CD1c-positive myeloid dendritic cell (primary cell): ENCODE measurements at regions not wholly inside any gene's neighbourhood (a gene's known extent, or its start where the extent isn't known, plus 50 kb on each side); places are given as distances from the start of the nearest gene placed in this dataset.
"Not testable (repeated sequence)": the region's sequence is repeated elsewhere in the genome, so short reads cannot be mapped to it uniquely, and the experiment has no call there.

Experiments
- DNase-seq: peaks from one replicate; pipeline ENCODE4 v3.0.0-alpha.2; 2016; ENCODE audit errors: extremely low spot score

DNA sequence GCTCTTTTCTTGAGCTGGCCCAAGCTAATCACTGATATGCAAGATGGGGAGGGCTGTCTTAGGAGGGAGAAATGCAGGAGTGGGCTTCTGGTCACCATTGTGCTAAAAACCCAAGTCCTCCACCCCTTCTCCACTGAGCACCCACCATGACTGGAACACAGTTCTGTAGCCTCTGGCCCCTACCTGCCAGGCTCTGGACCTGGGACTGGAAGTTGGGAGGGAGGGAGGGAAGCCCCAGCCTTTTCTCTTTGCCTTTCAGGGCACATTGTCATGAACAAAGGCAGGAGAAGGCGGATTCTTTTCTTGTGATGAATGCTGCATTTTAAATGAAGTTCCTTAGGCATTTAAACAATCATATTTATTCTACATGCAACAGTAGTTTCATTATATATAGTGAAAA, 559.1 kb upstream of the TRPC7 start:
- DNase-seq = no peak

DNA sequence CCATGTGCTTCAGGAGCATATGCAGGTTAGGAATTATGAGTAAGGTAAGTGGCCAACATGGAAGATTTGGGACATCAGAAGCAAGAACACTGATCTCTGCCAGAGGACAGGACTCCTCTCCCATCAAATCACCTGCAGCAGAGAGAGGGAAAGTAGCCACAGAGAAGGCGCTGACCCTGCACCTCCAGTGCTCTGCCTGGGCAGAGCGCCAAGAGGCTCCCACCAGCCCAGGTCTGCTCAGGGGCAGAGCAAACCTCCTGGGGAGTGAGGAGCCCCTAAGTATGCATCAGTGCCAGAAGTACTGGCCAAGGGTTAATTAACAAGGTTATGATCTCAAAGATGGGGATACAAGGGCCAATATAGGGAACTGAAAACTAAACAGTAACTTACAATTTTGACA, 545.3 kb upstream of the TRPC7 start:
- no peak for DNase-seq

DNA sequence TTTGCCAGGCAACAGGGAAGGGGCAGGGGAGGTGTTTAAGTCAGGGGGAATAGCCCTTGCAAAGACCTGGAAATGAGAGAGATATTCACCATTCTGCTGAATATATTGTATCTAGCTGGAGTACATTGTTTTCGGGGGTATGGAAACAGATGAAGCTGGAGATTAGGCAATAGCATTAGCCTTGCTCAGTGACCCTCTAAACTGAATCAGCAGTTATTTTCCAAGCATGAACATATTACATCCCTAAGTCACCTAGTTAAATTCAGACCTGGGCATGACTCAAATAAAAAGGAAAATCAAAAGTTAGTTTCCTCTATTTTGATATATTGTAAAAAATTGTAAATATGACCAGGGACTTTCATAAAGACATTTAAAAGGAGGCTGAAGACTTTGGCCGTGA, 544.6 kb upstream of the TRPC7 start:
- DNase-seq = no peak

DNA sequence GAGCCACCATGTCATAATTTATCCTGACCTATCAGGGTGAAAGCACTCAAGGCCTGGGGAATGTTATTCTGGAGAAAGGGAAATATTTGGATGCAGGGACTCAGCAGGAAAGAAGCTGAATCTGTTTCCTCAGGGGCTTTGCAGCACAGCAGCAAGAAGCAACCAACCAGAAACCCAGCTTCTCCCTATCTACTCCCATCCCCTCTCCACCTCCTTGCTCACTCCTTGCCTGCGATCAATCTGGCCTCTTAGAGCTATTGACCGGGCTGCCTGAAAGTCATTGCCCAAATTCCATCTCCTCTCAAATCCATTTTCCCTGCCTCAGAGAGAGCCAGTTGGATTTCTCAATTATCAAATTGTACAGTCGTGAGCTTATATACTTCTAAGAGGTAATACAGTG, 542.0 kb upstream of the TRPC7 start:
- DNase-seq = no peak

DNA sequence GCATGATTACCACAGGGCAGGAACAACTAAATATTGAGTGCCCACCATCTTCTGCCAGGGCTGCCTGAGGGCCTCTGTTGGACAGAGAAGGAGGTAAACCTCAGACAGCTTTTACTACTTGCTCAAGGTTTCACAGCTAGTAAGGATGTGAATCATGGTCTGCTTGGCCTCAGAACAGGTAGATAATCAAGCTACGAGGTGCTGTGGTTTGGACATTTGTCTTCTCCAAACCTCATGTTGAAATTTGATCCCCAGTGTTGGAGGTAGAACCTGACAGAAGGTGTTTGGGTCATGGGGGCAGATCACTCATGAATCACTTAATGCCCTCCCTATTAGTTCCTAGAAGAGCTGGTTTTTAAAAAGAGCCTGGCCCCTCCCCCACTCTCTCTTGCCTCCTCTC, 541.2 kb upstream of the TRPC7 start:
- DNase-seq = no peak

DNA sequence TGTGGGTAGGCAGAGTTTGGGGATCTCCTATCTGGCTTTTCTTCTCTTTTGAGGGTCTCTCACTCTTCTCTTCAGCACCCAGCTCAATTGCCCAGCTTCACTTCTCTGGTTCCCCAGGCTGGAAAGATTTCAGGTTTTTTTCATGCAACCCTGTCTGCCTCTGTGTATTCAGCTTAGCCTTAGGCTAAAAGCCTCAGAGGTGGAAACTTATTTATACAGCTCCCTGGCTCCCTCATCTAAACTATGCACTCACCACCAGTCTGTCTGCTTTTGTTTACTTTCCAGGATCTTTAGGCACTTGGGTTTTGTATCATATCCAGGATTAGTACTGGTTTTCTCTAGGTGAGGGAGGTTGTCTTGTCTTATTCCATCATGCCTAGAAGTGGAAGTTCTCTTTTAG, 540.2 kb upstream of the TRPC7 start:
- no peak for DNase-seq

DNA sequence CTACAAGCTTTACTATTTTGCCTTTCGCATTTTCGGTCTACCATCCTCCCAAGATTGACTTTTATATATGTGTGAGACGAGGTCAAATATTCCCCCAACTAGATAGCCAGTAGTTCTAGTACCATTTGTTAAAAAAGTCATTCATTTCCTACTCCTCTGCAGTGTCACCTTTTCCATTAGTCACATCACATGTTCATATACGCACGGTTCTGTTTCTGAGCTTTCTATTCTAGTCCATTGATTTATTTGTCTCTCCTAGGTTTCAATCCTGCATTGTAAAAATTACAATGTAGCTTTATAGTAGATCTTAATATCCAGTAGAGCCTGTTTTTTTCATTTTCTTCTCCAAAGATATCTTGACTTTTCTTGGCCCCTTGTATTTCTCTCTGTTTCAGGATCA, 528.7 kb upstream of the TRPC7 start:
- no peak for DNase-seq

DNA sequence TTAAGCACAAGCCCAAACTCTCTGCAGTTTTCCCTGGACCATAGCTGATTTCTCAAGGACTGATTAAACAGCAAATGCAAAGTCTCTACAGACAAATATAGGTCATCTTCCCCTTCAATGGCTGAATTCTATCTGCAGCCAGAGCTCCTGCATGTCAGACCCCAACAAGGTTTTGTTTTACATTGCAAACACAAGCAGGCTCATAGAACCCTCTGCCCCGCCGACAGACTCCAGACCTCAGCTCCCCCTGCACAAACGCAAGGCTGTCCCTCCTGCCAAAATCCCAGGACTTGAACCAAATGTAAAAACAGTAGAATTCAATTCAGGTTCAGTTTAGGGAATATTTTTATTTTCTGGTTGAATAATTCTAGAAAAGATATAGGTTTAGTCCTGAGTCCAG, 526.7 kb upstream of the TRPC7 start:
- DNase-seq = no peak

DNA sequence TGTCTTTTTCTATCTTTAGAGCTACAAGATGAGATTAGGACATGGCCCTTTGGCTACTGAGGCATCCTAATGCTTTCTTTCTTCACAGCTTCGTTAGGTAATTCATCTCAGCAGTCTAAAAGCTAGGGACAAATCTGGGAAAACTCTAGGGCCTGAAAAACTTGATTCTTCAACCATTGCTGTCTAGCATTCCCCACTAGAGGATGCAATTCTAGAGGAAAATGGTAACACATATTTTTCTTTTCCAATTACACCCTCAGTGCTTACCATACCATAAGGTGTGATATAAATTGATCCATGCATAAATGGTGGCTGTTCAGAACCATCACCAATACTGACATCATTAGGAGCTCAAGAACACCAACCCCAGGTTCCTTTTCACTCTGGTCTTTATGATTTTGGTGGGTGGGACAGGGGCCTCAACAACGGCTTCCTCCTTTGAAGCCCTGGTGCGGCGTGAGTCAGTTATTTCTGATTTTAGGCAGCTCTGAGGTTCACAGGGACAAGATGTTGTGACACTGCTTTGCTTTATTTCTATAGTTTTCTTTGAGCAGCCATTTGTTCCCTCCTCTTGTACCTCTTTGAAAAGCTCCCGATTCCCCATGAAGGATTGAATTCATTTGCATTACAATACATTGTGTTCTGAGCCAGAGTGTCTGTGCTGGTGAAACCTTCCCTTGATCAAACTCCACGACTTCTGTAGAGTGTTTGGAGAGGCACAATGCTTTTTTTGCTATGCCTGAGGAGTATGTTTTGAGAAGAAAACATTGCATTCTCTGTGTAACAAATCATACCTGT, 526.0 kb upstream of the TRPC7 start:
- no peak for DNase-seq

DNA sequence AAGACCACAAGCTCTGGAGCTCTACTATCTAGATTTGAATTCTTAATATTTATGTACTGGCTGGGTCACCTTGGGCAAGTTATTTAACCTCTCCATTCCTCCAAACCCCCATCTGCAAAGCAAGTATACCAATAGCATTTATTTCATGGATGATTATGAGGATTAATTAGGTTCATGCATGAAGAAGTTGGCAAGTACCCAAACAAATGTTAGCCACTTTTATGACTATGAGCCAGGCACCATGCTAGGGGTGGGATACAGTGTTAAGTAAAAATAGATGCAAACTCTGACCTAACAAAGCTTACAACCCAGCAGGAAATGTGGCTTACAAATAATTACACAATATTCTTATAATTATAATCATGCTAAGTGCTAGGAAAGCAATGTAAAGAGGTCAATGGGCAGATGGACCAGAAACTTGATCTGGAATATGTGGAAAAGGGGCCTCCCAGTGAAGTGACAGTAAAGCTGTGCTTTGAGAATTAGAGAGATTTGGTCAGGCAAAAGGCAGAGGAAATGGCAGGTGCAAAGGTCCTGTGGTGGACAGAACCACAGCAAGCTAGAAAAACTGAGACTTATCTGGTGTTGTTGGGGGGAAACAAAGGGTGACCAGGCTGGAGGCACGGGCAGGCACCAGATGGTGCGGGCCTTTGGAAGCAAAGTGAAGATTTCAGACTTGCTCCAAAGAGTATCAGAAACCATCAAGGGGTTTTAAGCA, 525.2 kb upstream of the TRPC7 start:
- DNase-seq = no peak

DNA sequence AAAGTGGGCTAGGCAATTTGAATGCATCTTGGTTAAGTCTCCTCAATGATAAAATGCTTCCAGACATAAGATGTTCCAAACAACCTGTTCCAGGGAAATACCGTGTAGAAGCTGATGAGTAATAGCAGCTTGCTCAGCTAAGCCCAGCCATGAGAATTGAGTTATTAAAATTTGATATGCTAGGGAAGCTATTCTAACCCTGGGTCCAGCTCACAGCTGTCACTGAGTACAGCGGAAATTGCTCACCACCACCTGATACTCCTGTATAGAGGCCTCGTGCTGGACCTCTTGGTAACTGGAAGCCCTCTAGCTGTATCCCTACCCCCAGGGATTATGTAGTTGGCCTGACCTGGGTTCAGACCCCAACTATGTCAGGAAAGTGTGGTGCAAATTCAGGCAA, 521.3 kb upstream of the TRPC7 start:
- no peak for DNase-seq

DNA sequence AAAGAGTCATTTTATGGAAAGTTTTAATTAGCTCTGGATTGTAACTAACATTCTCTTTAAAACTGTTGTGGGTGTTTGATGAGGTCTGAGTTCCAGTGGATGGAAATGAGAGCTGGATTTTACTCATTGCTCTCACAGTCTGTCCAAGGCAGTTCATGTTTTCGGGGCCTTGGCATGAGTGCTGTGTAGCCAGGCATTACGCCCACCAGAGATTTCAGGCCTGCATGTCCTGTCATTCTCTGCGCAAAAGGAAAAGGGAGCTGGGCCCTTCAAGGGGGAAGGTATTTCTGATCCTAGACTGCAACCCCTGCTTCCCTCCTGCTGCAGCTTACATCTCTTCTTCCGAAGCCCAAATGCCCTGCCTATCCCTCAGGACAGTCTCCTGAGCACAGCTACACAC, 499.6 kb upstream of the TRPC7 start:
- no peak for DNase-seq

DNA sequence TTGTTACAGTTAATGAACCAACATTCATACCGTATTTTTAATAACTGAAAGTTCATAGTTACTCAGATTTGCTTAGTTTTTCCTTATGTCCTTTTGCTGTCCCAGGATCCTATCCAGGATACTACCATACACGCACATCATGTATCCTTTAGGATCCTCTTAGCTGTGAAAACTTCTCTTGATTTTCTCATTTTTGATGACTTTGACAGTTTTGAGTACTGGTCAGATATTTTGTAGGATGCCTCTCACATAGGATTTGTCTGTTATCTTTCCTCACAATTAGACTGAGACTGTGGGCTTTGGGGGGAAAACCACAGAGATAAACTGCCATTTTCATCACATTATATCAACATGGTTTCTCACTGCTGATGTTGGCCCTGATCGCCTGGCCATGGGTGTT, 491.3 kb upstream of the TRPC7 start:
- no peak for DNase-seq

DNA sequence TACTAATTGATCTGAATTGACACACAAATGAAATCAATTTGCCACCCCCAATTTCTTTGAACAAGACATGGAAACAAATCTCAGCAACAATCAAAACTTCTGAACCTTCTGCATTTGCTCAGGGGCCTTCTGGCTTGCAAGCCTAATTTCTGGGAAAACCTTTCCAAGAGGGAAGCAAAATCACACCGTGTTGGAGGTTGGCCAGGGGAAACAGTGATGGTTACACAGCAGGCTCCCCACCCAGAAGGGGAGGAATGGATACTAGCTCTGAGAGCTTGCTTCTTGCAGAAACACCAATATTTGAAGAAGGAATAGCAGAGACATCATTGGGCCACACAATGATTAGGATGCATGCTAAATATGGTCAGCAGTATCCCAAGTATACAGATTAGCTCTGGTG, 488.6 kb upstream of the TRPC7 start:
- DNase-seq = no peak

DNA sequence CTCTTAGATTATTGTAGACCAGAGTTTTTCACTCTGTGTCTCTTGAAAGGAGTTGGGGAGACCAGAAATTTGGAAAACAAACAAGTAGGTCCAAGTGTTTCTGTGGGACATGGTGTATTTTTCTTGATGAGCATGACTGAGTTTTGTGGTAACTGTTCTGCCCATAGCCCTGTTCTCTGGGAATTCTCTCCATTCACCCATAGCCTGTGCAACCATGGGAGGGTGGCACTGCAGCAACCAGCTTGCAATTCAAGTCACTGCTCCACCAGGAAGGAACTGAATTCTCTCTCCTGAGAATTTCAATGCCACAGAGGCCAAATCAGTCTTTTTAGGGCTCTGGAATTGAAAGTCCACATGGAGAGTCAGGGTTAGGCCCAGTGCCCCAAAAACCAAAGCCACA, 475.3 kb upstream of the TRPC7 start:
- no peak for DNase-seq

DNA sequence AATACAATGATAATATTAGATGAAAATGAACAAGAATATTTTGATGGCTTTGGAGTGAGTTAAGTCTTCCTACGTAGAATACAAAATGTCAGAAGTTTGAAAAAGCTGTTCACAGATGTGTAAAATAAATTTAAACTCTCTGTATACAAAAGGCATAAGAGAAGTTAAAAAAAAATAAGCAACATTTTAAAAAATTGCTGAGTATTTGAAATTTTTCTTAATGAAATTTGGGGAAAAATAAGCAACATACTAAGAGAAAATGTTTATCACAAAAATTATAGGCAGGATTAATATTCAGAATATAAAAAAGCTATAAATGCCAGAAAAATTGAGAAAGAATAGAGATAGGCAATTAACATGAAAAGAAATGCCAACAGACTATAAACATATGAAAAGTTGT, 470.7 kb upstream of the TRPC7 start:
- no peak for DNase-seq

DNA sequence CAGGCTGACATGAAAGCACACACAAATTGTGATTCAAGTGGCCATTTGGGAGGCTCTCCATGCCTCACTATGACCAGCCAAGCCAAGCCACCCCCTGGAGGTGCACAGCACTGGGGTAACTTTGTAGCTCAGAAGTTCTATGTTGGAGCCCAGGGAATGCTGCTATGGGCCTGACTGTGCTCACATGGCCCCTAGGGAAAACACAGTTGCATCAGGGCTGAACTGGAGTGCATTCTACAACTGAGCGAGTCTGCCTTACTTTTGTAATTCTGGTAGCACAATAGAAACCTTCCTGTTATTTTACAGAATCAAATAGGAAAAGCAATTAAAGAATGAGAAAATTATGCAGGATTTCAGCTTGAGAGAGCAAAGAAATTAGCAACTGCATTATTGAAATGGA, 455.5 kb upstream of the TRPC7 start:
- DNase-seq = no peak

DNA sequence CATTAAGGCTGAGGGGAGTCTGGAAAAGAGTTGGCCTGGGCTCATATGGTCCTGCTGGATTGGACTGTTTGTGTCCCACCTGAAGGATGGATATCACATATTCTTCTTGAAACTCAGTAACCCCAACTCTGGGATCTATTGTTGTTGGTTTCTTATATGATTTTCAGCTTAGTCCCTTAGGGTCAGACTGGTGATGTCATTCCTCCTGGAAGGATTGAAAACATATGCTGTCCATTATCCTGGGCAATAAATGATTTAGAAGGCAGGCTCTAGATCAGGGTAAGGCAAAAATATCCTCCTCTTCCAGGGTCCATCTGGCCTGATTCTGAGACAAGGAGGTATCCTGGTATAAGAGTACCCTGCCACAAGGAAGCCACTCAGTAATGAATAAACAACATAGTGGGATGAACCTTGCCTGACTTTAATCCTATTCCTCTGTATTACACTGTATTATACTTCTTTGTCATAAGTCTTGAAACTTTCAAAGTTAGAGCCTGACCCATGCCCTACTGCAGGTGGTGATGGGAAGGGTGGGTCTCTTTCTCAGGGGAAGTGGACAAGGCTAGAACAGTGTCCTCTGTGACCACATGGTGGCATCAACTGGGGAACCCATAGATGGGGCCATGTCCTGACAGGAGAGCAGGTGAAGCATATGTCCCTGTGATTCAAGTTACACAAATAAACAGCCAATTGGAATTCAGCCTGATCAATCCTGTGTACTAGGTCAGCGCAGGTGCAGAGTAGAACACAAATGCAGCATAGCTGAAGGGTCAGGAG, 454.4 kb upstream of the TRPC7 start:
- DNase-seq = no peak

DNA sequence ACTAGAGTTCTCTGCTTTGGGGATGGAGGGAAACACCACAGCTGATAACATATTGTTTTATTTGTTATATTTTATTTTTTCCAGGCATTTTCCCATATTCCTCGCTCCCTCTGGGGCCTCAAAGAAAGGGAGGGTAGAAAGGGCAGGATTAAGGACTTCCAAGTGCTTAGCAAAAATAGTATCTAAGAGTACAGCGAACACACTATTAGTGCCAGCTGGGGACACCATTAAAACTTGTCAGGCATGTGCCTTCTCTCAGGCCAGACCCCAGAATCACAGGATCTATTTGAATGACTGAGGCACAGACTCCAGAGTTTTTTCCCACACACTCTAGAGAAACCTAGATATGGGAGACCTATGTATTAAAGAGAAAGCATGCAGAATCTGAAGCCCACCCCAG, 451.0 kb upstream of the TRPC7 start:
- no peak for DNase-seq

DNA sequence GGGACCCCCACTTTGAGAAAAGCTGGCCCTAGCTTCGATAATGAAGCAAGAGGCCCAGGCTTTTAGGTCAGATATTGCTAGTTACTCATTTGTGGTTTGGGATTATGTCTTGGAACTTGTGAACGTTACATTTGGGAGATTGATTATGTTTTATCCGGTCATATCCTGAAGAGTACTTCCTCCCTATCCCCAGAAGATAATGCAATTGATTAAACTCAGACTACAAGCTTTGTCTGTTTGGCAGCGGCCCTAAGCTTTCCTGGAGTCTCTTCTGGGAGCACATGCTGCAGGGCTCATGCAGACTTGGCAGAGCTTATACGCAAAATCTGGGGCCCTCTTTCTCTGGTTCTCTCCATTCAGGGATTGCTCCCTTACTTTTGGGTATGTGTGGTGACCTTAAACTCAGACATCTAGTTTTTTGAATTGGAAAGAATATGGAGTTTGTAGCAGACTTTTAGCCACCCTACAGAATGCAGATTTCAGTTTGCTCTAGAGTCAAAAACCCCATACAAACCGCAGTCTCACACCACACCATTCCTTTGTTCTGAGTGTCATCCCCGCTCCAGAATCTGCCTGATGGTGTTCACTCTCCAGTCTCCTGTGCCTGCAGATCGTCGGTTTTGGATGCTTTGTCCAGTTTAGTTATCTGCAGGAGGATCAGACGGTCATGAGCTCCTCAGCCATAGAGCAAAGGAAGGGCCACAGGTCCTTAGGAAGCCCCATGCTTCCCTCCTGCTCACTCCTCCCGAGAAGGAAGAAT, 449.5 kb upstream of the TRPC7 start:
- no peak for DNase-seq

DNA sequence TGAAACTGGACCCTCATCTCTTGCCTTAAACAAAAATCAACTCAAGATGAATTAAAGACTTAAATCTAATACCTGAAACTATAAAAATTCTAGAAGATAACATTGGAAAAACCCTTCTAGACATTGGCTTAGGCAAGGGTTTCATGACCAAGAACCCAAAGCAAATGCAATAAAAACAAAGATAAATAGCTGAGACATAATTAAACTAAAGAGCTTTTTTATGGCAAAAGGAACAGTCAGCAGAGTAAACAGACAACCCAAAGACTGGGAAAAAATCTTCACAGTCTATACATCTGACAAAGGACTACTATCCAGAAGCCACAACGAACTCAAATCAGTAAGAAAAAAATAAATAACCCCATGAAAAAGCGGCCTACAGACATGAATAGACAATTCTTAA, 446.9 kb upstream of the TRPC7 start:
- not testable (repeated sequence) for DNase-seq

DNA sequence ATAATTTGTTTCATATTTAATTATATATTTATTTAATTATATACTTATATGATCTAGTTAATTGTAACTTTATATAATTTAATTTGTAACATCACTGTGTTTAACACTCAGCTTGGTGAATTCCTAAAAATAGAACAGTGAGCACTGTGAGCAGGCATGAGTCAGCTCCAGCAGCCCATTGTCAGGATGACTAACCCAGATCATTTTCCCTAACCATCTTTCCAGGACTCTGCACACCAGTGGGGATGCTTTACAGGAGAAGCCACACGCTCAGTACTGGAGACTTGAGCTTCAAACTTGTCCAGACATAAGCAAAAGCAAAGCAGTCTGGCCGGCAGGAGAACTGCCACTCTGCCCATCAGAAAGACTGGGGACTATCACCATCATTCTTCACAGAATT, 446.2 kb upstream of the TRPC7 start:
- no peak for DNase-seq
